Endothelial cell of hepatic sinusoid (primary cell): ENCODE measurements at regions not wholly inside any gene's neighbourhood (a gene's known extent, or its start where the extent isn't known, plus 50 kb on each side); places are given as distances from the start of the nearest gene placed in this dataset.

ENCODE experiments used
- in situ Hi-C: cut with HindIII; loops from 2 replicates; pipeline ENCODE4 v1.10.0; 2017; ENCODE audit warnings: low sequenced_read_pairs

DNA sequence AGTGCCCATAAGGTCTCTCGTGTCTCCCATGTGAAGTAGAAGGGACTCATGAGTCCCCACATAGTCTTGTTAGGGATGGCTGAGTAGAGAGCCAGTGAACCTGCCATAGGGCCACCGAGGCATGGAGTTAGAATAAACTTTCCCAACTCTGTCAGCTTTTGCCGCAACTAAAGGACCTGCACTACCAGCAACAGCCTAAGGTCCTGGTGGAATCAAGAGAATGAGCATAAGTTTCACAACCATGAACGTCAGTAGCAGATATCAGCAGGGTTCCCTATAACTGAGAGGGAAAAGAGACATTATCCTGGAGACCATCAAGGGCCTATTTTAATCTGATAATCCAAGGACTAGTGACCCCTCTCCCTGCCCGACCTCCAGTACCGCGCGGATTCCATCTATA is 60.3 kb upstream of the FNDC3B start:
- in situ Hi-C loops: no loop called here

DNA sequence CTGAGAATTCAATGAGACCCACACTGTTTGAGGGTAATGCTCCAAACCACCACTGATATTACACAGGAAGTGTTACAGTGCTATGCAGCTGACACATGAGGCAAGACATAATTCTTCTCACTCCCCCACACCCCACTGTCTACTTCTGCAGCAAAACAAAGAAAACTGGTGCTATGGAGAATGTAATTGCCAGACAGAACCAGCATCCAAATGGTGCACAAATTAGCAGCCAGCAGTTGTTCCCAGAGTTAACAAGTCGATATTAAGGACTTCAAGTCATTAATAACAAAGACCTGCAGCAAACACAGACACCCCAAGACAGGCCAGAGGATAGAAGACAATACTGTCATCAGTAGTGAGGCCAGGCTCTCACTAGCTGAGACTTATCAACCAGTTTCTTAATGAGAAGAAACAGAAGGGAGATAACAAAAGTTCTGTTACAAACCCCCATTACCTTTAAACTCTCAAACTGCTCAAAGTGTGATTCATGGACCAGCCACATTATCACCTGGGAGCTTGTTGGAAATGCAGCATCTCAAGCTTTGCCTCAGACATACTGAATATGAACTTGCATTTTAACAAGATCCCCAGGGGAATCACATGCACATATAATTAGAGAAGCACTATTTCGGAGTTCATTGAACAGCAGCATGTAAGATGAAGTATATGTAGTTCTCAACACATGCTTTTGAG is 58.7 kb upstream of the FNDC3B start:
- in situ Hi-C loops: loop anchor here (5.0 kb wide), 1 partner anchor 48 kb away; no protein-coding TSS in a partner anchor

DNA sequence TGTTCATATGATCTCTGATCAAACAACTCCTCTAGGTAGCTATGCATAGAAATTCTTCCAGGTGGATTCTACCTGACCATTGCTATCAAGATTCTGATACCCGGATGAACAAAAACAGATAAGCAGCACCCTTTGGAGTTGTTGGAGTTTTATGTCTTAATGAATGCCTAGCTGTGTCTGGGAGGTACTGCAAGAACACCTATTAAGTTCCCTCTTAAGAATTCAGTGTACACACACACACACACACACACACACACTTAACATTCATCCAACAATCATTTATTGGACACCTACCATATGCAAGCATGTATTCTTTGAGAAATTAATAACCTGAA is 58.1 kb upstream of the FNDC3B start:
- in situ Hi-C loops: loop anchor here (5.0 kb wide), 1 partner anchor 49 kb away; no protein-coding TSS in a partner anchor

DNA sequence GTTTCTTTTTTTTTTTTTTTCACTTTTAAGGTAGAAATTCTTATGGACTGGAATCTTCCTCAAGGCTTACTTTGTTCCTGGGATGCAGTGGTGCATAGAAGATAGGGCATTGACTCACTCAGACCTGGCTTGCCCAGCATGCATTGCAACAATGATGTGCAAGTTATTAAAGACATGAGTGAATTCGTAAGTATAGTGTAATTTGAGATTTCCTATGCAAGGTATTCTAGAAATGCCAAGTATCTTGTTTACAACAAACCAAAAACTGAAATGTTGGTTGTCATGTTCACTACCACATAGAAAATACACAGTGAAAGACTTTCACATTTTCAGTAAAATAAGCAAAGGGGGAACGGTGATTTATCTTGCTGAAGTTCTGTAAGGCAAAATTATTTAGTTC is 56.5 kb upstream of the FNDC3B start:
- in situ Hi-C loops: loop anchor here (5.0 kb wide), 1 partner anchor 51 kb away; no protein-coding TSS in a partner anchor

DNA sequence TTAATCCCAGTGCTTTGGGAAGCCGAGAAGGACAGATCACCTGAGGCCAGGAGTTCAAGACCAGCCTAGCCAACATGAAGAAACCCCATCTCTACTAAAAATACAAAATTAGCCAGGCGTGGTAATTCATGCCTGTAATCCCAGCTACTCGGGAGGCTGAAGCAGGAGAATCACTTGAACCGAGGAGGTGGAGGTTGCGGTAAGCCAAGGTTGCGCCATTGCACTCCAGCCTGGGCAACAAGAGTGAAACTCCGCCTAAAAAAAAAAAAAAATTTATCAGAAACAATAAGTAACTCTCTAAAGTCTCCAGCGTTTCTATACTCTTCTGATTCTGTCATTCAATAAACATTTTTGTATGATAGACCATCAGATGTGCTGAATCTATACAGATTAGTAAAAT is 55.7 kb upstream of the FNDC3B start:
- in situ Hi-C loops: loop anchor here (5.0 kb wide), 1 partner anchor 51 kb away; no protein-coding TSS in a partner anchor

DNA sequence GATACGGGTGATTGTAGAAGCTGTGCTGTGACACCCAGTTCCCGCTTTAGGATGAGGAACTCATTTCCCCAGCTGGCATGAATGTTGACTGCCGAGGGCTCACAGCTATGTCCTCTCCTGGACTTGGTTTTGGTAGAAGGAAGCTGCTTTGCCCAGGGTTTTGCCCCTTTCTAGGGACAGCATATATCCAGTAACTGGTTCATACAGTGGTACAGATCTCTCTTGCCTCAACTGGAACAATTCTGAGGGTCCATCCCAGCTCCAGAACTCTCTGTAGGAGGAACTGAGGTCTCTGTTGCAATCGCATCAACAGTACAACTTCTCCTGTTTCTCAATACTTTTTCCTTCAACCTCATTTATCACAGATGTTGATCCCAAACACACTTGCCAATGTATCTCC is 54.5 kb upstream of the FNDC3B start:
- in situ Hi-C loops: loop anchor here (5.0 kb wide), 1 partner anchor 53 kb away; no protein-coding TSS in a partner anchor

DNA sequence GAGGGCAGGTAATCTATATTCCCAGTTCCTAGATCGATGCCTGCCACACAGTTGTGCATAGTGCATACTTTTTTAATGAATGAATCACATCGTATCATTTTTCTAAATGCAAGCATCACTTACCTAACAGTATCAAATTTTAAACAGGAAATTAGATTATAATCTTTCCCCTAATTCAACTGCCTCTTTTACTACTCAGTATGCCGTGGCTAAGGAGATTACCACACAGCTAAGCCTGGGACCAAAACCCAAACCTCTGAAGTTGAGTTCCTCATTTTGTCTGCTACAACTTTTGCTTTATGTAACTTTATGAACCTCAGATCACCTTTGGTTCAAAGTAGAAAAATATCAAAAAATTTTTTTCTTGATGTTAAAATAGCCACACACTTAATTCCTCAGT is 53.2 kb upstream of the FNDC3B start:
- in situ Hi-C loops: no loop called here

DNA sequence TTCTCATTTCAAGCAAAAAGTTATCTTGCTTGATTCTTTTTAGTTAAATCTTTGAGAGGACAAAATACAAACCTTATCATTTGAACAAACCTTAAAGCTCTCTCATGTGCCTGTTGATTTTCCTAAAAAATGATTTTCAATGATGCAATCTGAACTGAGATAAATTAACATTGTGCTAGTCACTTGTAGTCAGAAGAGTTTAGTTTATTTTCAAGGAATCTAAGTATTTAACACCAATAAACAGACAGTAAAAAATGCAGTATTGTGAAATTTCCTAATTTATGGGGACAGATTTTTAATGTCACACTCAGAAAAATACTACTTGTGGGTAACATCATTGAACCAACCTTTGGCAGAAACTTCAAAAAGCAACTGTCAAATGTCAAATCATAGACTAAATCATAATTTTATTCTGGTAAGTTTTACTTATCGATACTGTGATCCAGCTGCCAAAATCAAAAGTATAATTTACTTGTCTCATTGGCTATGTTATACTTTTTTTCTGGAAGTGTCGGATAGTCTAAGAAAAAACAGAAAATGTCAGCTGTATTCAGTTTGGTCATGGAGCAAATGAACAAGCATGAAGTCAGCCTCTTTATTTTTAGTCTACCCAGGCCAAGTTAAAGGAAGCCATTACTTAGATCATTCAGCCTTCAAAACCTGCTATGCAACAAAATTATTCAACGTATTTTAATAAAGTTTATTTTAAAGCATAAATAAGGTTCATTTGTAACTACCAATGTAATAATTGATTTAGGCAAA is 52.4 kb upstream of the FNDC3B start:
- in situ Hi-C loops: no loop called here
